Tibial artery (tissue), 4 donors: ENCODE measurements at regions not wholly inside any gene's neighbourhood (a gene's known extent, or its start where the extent isn't known, plus 50 kb on each side); places are given as distances from the start of the nearest gene placed in this dataset.
"Not testable (repeated sequence)": the region's sequence is repeated elsewhere in the genome, so short reads cannot be mapped to it uniquely, and the experiment has no call there.

Source experiments
- DNase-seq, 2 donors: peaks; one replicate each; pipeline ENCODE4 v3.0.0-alpha.2; 2019
- H3K27ac ChIP-seq, 2 donors: fragments of 200-600 bp; sonication (generic) in 1 of 2; 1 replicate in 1 of 2; 2 replicates in 1 of 2; pipeline ENCODE4 v1.5.1; 2018 to 2019; ENCODE audit warnings: mild to moderate bottlenecking in 1 of 2
- H3K27me3 ChIP-seq, 2 donors: fragments of 200-600 bp; sonication (generic) in 1 of 2; one replicate each; pipeline versions ENCODE4 v1.5.1 to v1.6.0; 2016 to 2019
- H3K36me3 ChIP-seq, 3 donors: fragments of 200-600 bp; sonication (generic) in 2 of 3; one replicate each; pipeline ENCODE4 v1.5.1; 2016 to 2019; ENCODE audit warnings: mild to moderate bottlenecking in 2 of 3
- H3K4me1 ChIP-seq, 4 donors: fragments of 200-600 bp; sonication (generic) in 2 of 4; 1 replicate in 3 of 4; 2 replicates in 1 of 4; pipeline ENCODE4 v1.5.1; 2016 to 2019
- H3K4me3 ChIP-seq, 2 donors: fragments of 200-600 bp; sonication (generic) in 1 of 2; 1 replicate in 1 of 2; 2 replicates in 1 of 2; pipeline ENCODE4 v1.5.1; 2018 to 2019; ENCODE audit warnings: mild to moderate bottlenecking in 2 of 2
- H3K9me3 ChIP-seq, 3 donors: fragments of 200-600 bp; sonication (generic) in 1 of 3; one replicate each; pipeline ENCODE4 v1.5.1; 2016 to 2019
- intact Hi-C: fragments of 100-400 bp; cut with DNase I; formaldehyde crosslinking; loops from one replicate; pipeline ENCODE4 v1.15.0; 2023; ENCODE audit warnings: low total_unique reads
- TF ChIP-seq, protein P1 (sequence below), 2 experiments: fragments of 200-600 bp in 1 of 2; fragments of 450-650 bp in 1 of 2; IDR thresholded peaks; one replicate each; pipeline ENCODE4 v1.5.1; 2017 to 2019; ENCODE audit warnings: antibody characterized with exemption in 2 of 2, mild to moderate bottlenecking in 1 of 2, moderate library complexity in 1 of 2

GRCh38 chr2:161067846-161068350, 92.3 kb upstream of the TANK start:
- DNase-seq: no peak
- no peak overlapping the region for H3K4me3 ChIP-seq
- no peaks in the 10 kb centered on the region for H3K36me3 ChIP-seq
- intact Hi-C loops: loop anchor here (10.0 kb wide), 1 partner anchor 963 kb away; no protein-coding TSS in a partner anchor
- H3K27me3 ChIP-seq: no peaks in the 10 kb centered on the region
- H3K9me3 ChIP-seq: no peaks in the 10 kb centered on the region
- TF ChIP-seq, protein P1, sequence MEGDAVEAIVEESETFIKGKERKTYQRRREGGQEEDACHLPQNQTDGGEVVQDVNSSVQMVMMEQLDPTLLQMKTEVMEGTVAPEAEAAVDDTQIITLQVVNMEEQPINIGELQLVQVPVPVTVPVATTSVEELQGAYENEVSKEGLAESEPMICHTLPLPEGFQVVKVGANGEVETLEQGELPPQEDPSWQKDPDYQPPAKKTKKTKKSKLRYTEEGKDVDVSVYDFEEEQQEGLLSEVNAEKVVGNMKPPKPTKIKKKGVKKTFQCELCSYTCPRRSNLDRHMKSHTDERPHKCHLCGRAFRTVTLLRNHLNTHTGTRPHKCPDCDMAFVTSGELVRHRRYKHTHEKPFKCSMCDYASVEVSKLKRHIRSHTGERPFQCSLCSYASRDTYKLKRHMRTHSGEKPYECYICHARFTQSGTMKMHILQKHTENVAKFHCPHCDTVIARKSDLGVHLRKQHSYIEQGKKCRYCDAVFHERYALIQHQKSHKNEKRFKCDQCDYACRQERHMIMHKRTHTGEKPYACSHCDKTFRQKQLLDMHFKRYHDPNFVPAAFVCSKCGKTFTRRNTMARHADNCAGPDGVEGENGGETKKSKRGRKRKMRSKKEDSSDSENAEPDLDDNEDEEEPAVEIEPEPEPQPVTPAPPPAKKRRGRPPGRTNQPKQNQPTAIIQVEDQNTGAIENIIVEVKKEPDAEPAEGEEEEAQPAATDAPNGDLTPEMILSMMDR (IDR thresholded peaks at IDR 0.05): no peak
- H3K27ac ChIP-seq: no peak overlapping the region
- peaks cover 0 to 9% (median 2%) of the 10 kb centered on the region in 4 donors for H3K4me1 ChIP-seq

- Histone ChIP-seq H3K9me3 (peaks cover 0 to 3% (median 0%) of the 10 kb centered on the region in 3 donors), H3K27ac (no peak overlapping the region), H3K4me3 (no peak overlapping the region), H3K36me3 (no peaks in the 10 kb centered on the region), H3K27me3 (no peaks in the 10 kb centered on the region), H3K4me1 (peaks cover 0 to under 1% (median 0%) of the 10 kb centered on the region in 4 donors)
- intact Hi-C loops: loop anchor here (10.0 kb wide), 1 partner anchor 964 kb away; no protein-coding TSS in a partner anchor
- TF ChIP-seq, protein P1 (IDR thresholded peaks at IDR 0.05): no peak
- DNase-seq: no peak
Observed at GRCh38 chr2:161068670-161069069, 91.6 kb upstream of the TANK start.

GRCh38 chr2:161070693-161071479, 89.3 kb upstream of the TANK start:
- Histone ChIP-seq H3K27me3 (no peaks in the 10 kb centered on the region), H3K36me3 (no peaks in the 10 kb centered on the region), H3K4me1 (no peaks in the 10 kb centered on the region), H3K9me3 (peaks cover 0 to 5% (median 0%) of the 10 kb centered on the region in 3 donors), H3K27ac (no peak overlapping the region), H3K4me3 (no peak overlapping the region)
- DNase-seq: no peak
- intact Hi-C loops: no loop called here
- TF ChIP-seq, protein P1 (IDR thresholded peaks at IDR 0.05): no peak

DNA sequence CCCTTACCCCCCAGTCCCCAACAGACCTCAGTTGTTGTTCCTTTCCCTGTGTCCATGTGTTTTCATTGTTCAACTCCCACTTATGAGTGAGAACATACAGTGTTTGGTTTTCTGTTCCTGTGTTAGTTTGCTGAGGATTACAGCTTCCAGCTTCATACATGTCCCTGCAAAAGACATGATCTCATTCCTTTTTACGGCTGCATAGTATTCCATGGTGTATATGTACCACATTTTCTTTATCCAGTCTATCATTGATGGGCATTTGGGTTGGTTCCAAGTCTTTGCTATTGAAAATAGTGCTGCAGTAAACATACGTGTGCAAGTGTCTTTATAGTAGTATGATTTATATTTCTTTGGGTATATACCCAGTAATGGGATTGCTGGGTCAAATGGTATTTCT, 87.8 kb upstream of the TANK start:
- H3K4me1 ChIP-seq, H3K36me3 ChIP-seq, H3K9me3 ChIP-seq, DNase-seq, H3K27me3 ChIP-seq, intact Hi-C loops, H3K27ac ChIP-seq, H3K4me3 ChIP-seq: not testable (repeated sequence)

DNA sequence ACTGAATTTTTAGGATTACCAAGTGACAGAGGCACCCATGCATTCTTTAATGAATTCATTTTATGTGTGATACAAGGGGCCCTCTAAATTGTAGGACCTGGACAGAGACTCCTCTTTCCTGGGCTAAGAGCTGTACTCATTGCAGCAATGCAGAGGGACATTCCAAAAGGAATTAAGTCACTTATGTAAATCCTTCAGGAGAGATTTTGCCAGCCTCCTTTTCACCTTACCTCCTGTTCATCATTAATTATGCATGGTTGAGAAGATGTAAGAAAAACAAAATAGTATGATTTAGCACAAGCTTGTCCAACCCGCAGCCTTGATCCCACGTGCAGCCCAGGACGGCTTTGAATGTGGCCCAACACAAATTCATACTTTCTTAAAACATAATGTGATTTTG, 84.5 kb upstream of the TANK start:
- no peaks in the 10 kb centered on the region for H3K36me3 ChIP-seq
- intact Hi-C loops: no loop called here
- TF ChIP-seq, protein P1 (IDR thresholded peaks at IDR 0.05): no peak

DNA sequence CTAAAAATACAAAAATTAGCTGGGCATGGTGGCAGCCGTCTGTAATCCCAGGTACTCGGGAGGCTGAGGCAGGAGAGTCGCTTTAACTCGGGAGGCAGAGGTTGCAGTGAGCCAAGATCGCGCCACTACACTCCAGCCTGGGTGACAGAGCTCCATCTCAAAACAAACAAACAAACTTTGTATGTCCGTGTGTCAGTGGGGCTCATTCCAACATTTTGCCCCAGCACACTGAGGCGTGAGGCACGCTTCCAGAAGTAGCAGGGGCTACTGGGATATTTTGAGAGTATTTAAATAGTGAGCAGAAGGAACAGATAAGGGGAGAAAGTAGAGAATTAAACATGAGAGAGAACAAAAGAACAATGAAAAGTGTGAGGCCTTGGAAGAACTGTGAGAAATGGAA, 83.3 kb upstream of the TANK start:
- intact Hi-C loops: no loop called here
- TF ChIP-seq, protein P1 (IDR thresholded peaks at IDR 0.05): no peak
- H3K27ac ChIP-seq: no peak overlapping the region
- no peaks in the 10 kb centered on the region for H3K27me3 ChIP-seq
- no peaks in the 10 kb centered on the region for H3K36me3 ChIP-seq
- no peak overlapping the region for H3K4me3 ChIP-seq
- no peak for DNase-seq
- H3K4me1 ChIP-seq: no peaks in the 10 kb centered on the region
- peaks cover 0 to 5% (median 0%) of the 10 kb centered on the region in 3 donors for H3K9me3 ChIP-seq

More for the DNA sequence above, 84.5 kb upstream of the TANK start:
- Histone ChIP-seq H3K27me3 (no peaks in the 10 kb centered on the region), H3K9me3 (peaks cover 0 to 5% (median 0%) of the 10 kb centered on the region in 3 donors), H3K27ac (no peak overlapping the region), H3K4me3 (no peak overlapping the region), H3K4me1 (no peaks in the 10 kb centered on the region)
- DNase-seq: no peak
